Spleen (tissue), 7 donors: ENCODE measurements at regions not wholly inside any gene's neighbourhood (a gene's known extent, or its start where the extent isn't known, plus 50 kb on each side); places are given as distances from the start of the nearest gene placed in this dataset.

ENCODE experiments used
- POLR2A ChIP-seq, 3 donors: fragments of 450-650 bp; IDR thresholded peaks; one replicate each; pipeline ENCODE4 v1.5.1; 2017; ENCODE audit warnings: antibody characterized with exemption in 3 of 3, mild to moderate bottlenecking in 1 of 3
- TF ChIP-seq, protein P1 (sequence below), 11 experiments: fragments of 200-600 bp in 7 of 11; fragments of 450-650 bp in 4 of 11; sonication (generic) in 4 of 11; IDR thresholded peaks in 8 of 11; conservative IDR thresholded peaks in 3 of 11; 1 replicate in 7 of 11; 2 replicates in 4 of 11; pipeline versions ENCODE4 v1.4.0 to v1.8.0; 2016 to 2021; ENCODE audit warnings: antibody characterized with exemption in 11 of 11, inconsistent platforms in 4 of 11, mild to moderate bottlenecking in 1 of 11
- donor health status: DM: no; HTN: no; CAD: no; lungs with moderate emphysema.
- donor health status: DM: no; HTN: no; CAD: no.
- donor health status: DM: no; HTN: no; CAD: no.

DNA sequence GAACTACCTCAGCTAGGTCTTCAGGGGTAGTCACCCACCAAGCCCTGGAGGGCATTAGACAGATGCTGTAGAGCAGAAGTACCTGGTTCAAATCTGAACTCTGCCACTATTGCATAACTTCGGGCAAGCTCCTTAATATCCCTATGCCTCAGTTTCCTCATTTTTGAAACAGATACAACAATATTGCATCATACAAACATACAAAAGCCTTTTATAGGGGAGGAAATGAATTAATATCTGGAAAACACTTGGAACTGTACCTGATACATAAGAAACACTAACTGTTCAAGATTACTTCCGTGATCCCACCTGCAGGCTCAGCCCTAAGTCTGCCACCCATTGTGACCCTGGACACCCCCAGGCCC lies 166.1 kb downstream of the EFNB1 start:
- TF ChIP-seq, protein P1, sequence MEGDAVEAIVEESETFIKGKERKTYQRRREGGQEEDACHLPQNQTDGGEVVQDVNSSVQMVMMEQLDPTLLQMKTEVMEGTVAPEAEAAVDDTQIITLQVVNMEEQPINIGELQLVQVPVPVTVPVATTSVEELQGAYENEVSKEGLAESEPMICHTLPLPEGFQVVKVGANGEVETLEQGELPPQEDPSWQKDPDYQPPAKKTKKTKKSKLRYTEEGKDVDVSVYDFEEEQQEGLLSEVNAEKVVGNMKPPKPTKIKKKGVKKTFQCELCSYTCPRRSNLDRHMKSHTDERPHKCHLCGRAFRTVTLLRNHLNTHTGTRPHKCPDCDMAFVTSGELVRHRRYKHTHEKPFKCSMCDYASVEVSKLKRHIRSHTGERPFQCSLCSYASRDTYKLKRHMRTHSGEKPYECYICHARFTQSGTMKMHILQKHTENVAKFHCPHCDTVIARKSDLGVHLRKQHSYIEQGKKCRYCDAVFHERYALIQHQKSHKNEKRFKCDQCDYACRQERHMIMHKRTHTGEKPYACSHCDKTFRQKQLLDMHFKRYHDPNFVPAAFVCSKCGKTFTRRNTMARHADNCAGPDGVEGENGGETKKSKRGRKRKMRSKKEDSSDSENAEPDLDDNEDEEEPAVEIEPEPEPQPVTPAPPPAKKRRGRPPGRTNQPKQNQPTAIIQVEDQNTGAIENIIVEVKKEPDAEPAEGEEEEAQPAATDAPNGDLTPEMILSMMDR (IDR thresholded peaks at IDR 0.05 in 8 of 11, conservative IDR thresholded peaks at IDR 0.05 in 3 of 11), result no peak
- no peak for TF ChIP-seq POLR2A (IDR thresholded peaks at IDR 0.05)
